Activated naive CD4-positive, alpha-beta T cell treated with anti-CD3 and anti-CD28 coated beads, Interleukin-2, amount 10 ng/mL, durations not matched to agents 7 days and 5 days (primary cell): ENCODE measurements at regions not wholly inside any gene's neighbourhood (a gene's known extent, or its start where the extent isn't known, plus 50 kb on each side); places are given as distances from the start of the nearest gene placed in this dataset.

Experiments used
- CTCF ChIA-PET: fragments of 350-600 bp; sonication (Branson Sonifier 250); formaldehyde crosslinking; loops from one replicate; lab custom pipeline; 2021; ENCODE audit warnings: antibody characterized with exemption; lab: Charles Lee
- DNase-seq: peaks from one replicate; pipeline ENCODE4 v3.0.0-alpha.2; 2020
- H3K27ac Mint-ChIP-seq: one replicate; pipeline ENCODE4 v1.8.0; 2021; ENCODE audit warnings: mild to moderate bottlenecking, moderate library complexity, mixed read lengths
- H3K27me3 Mint-ChIP-seq: one replicate; pipeline ENCODE4 v1.8.0; 2021; ENCODE audit warnings: mild to moderate bottlenecking, mixed read lengths
- H3K36me3 Mint-ChIP-seq: one replicate; pipeline ENCODE4 v1.8.0; 2021; ENCODE audit warnings: mixed read lengths
- H3K4me1 Mint-ChIP-seq: one replicate; pipeline ENCODE4 v1.8.0; 2021; ENCODE audit warnings: mixed read lengths
- H3K4me3 Mint-ChIP-seq: one replicate; pipeline ENCODE4 v1.8.0; 2021; ENCODE audit warnings: mild to moderate bottlenecking, moderate library complexity, mixed read lengths
- H3K9me3 Mint-ChIP-seq: one replicate; pipeline ENCODE4 v1.8.0; 2021; ENCODE audit warnings: mixed read lengths

DNA sequence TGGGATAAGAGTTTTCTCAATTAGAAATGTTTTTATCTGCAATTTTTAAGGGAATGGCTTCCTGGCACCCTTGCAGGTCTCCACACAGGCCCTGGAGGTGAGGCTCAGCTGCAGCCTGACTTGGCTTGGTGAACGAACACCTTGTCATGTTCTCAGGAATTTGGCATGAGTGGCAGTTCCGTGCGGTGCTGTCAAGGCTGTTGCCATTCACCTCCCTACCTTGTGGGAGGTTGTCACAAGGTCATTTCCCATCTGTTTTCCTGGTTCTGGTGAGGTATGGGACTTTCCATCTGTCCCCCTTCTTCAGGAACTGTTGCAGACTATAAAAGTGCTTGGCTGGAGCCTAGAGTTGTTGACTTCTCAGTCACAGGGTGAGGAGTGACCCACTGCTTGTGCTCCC, 82.9 kb downstream of the ELOVL4 start:
- Mint-ChIP-seq H3K4me3 (no peak overlapping the region), H3K36me3 (no peaks in the 10 kb centered on the region), H3K9me3 (no peaks in the 10 kb centered on the region), H3K27me3 (peaks cover 6% of the 10 kb centered on the region), H3K4me1 (peaks cover 4% of the 10 kb centered on the region), H3K27ac (no peak overlapping the region)
- DNase-seq, result no peak
- CTCF ChIA-PET, result no interaction called here

DNA sequence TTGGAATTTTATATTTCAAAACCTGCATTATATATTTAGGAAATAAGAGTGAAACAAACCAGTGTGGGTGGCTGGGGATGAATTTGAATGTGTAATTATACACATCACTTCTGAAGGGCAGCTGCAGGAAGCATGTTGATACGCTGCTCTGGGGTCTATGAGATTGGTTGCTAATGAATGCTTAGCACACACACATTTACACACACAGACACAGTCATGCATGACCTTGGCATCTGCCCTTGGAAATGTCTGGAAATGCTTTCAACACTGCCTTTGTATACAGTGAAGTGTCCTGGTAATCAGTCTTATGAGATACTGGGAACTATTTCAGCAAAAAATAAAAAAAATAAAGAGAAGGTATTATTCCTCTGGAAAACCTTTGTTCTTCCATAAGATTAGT, 83.4 kb downstream of the ELOVL4 start:
- peaks cover 3% of the 10 kb centered on the region for H3K4me1 Mint-ChIP-seq
- H3K4me3 Mint-ChIP-seq, result no peak overlapping the region
- CTCF ChIA-PET, result no interaction called here
- no peaks in the 10 kb centered on the region for H3K36me3 Mint-ChIP-seq
- H3K27me3 Mint-ChIP-seq, result peaks cover 5% of the 10 kb centered on the region
- H3K27ac Mint-ChIP-seq, result no peak overlapping the region
- DNase-seq, result no peak
- H3K9me3 Mint-ChIP-seq, result no peaks in the 10 kb centered on the region

GRCh38 chr6:79863566-79863965, 83.8 kb downstream of the ELOVL4 start:
- Mint-ChIP-seq H3K27ac (no peak overlapping the region), H3K4me3 (no peak overlapping the region), H3K27me3 (peaks cover 5% of the 10 kb centered on the region), H3K4me1 (no peaks in the 10 kb centered on the region), H3K9me3 (no peaks in the 10 kb centered on the region), H3K36me3 (no peaks in the 10 kb centered on the region)
- DNase-seq, result no peak
- CTCF ChIA-PET, result no interaction called here

- no peak for DNase-seq
- no peak overlapping the region for H3K4me3 Mint-ChIP-seq
- no peaks in the 10 kb centered on the region for H3K9me3 Mint-ChIP-seq
- CTCF ChIA-PET, result interaction anchor here (1.0 kb wide), 1 partner anchor 292 kb away, joined by 3 read pairs; no protein-coding TSS in a partner anchor
- no peaks in the 10 kb centered on the region for H3K36me3 Mint-ChIP-seq
- H3K27ac Mint-ChIP-seq, result no peak overlapping the region
- peaks cover 5% of the 10 kb centered on the region for H3K27me3 Mint-ChIP-seq
- no peaks in the 10 kb centered on the region for H3K4me1 Mint-ChIP-seq
Measured at GRCh38 chr6:79862711-79863110, 84.6 kb downstream of the ELOVL4 start.

DNA sequence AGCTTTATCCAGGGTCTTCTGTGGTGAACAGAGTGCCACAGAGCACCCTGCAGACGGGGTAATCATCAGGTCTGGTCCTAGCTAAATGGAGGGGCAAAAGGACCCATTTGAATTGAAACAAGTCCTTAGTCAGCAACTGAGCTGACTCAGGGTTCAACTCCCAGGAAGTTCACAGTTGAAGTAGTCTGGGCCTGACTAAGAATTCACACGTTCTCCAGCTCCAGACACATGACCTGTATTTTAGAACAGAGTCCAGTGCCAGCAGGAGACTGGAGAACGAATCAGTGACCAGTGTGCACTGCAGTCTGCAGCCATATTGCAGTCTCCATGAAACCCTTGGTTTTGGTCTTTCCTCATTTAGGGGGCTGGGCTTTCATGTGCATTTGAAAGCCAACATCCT, 85.2 kb downstream of the ELOVL4 start:
- H3K4me3 Mint-ChIP-seq, result no peak overlapping the region
- no peaks in the 10 kb centered on the region for H3K9me3 Mint-ChIP-seq
- no peak for DNase-seq
- CTCF ChIA-PET, result interaction anchor here (1.0 kb wide), 1 partner anchor 291 kb away, joined by 3 read pairs; no protein-coding TSS in a partner anchor
- no peaks in the 10 kb centered on the region for H3K36me3 Mint-ChIP-seq
- no peaks in the 10 kb centered on the region for H3K4me1 Mint-ChIP-seq
- H3K27ac Mint-ChIP-seq, result no peak overlapping the region
- H3K27me3 Mint-ChIP-seq, result peaks cover 5% of the 10 kb centered on the region

DNA sequence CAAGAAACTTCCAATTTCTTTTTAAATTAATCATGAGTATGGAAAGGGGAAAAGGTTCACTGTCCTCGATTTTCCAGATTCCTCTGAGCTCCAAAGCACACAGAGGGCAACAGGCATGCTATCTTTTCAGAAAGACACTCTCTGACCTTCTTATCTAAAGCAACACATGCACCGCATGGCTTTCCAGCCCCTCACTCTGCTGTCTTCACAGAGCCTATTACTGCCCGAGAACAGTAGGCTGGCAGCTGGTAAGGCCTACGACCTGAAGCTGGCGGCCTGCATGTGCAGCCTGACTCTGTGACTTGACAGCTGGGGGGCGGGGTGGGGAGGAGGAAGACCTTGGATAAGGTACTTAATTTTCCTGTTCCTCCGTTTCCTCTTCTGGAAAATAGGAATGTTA, 86.3 kb downstream of the ELOVL4 start:
- CTCF ChIA-PET, result no interaction called here
- no peak overlapping the region for H3K27ac Mint-ChIP-seq

GRCh38 chr6:79847426-79847825, 99.9 kb downstream of the ELOVL4 start:
- H3K4me1 Mint-ChIP-seq, result no peaks in the 10 kb centered on the region
- H3K27ac Mint-ChIP-seq, result no peak overlapping the region
- H3K36me3 Mint-ChIP-seq, result no peaks in the 10 kb centered on the region
- no peaks in the 10 kb centered on the region for H3K9me3 Mint-ChIP-seq
- CTCF ChIA-PET, result no interaction called here
- no peak for DNase-seq
- peaks cover 10% of the 10 kb centered on the region for H3K27me3 Mint-ChIP-seq
- H3K4me3 Mint-ChIP-seq, result no peak overlapping the region

More for the DNA sequence above, 86.3 kb downstream of the ELOVL4 start:
- Mint-ChIP-seq H3K4me1 (no peaks in the 10 kb centered on the region), H3K4me3 (no peak overlapping the region), H3K36me3 (no peaks in the 10 kb centered on the region), H3K9me3 (no peaks in the 10 kb centered on the region), H3K27me3 (peaks cover 5% of the 10 kb centered on the region)
- no peak for DNase-seq

- no peaks in the 10 kb centered on the region for H3K36me3 Mint-ChIP-seq
- peaks cover 4% of the 10 kb centered on the region for H3K27me3 Mint-ChIP-seq
- H3K4me1 Mint-ChIP-seq, result no peaks in the 10 kb centered on the region
- H3K9me3 Mint-ChIP-seq, result no peaks in the 10 kb centered on the region
- H3K4me3 Mint-ChIP-seq, result no peak overlapping the region
- CTCF ChIA-PET, result interaction anchor here (1.0 kb wide), 1 partner anchor 29 kb away, joined by 3 read pairs; no protein-coding TSS in a partner anchor
- H3K27ac Mint-ChIP-seq, result no peak overlapping the region
- no peak for DNase-seq
Measured at GRCh38 chr6:79842376-79843040, 104.8 kb downstream of the ELOVL4 start.

DNA sequence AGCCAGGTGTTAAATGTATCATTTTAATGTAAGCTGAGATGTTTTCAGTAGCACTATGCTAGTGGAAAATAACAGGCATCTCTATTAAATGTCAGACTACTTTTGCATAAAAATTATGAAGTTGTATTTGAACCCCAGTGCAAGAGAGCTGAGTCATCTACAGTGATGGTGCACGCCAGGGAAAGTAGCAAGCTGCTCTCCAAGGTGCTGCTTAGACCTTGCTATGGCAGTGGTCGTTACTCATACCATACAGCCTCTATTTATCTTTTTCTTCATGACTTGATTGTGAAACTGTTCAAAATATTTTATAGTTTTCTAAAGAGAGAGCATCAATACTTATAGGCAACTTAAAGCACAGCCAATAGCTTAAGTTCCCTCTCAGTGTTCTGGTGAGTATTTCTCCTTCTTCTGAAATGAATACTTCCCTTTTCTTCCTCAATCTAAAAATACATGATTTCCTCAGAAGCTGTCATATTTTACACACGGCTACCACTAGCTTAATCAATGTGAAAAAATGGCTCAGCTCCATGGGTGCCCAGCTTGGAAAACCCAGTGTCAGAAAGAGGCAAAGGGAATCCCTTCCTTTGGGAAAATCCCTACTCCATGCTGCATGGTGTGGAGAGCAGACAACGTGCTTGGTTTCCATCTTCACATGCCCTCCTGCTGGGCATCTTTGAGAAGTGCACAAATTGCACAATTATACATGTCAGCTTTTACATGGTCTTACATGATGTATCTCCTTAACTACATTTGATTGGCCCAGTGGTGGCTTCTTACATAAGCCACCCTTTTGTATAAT, 105.6 kb downstream of the ELOVL4 start:
- Mint-ChIP-seq H3K27me3 (peaks cover 5% of the 10 kb centered on the region), H3K9me3 (no peaks in the 10 kb centered on the region), H3K4me1 (no peaks in the 10 kb centered on the region), H3K36me3 (no peaks in the 10 kb centered on the region), H3K4me3 (no peak overlapping the region), H3K27ac (no peak overlapping the region)
- no peak for DNase-seq
- CTCF ChIA-PET, result interaction anchor here (1.0 kb wide), 1 partner anchor 28 kb away, joined by 3 read pairs; no protein-coding TSS in a partner anchor

- Mint-ChIP-seq H3K9me3 (no peaks in the 10 kb centered on the region), H3K4me3 (no peak overlapping the region), H3K36me3 (no peaks in the 10 kb centered on the region), H3K27ac (no peak overlapping the region), H3K27me3 (peaks cover 3% of the 10 kb centered on the region), H3K4me1 (no peaks in the 10 kb centered on the region)
- CTCF ChIA-PET, result no interaction called here
- no peak for DNase-seq
Measured at GRCh38 chr6:79838851-79839250, 108.5 kb downstream of the ELOVL4 start.

DNA sequence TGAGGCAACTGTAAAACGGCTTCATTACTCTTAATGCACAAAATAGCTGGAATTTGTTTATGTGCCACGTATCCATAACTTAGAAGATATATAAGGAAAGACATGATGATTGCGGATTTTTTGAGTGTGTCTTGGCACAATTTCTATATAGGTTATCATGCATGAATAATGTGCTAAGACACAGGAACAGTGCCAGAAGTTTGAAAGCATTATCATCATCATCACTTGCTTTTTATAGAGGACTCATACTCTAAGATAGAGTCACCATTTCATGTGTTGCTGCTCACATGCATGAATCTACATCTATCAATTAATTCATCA, 113.4 kb downstream of the ELOVL4 start:
- Mint-ChIP-seq H3K36me3 (no peaks in the 10 kb centered on the region), H3K27me3 (peaks cover 3% of the 10 kb centered on the region)
- CTCF ChIA-PET, result interaction anchor here (0.8 kb wide), 1 partner anchor 81 kb away, joined by 3 read pairs; no protein-coding TSS in a partner anchor

DNA sequence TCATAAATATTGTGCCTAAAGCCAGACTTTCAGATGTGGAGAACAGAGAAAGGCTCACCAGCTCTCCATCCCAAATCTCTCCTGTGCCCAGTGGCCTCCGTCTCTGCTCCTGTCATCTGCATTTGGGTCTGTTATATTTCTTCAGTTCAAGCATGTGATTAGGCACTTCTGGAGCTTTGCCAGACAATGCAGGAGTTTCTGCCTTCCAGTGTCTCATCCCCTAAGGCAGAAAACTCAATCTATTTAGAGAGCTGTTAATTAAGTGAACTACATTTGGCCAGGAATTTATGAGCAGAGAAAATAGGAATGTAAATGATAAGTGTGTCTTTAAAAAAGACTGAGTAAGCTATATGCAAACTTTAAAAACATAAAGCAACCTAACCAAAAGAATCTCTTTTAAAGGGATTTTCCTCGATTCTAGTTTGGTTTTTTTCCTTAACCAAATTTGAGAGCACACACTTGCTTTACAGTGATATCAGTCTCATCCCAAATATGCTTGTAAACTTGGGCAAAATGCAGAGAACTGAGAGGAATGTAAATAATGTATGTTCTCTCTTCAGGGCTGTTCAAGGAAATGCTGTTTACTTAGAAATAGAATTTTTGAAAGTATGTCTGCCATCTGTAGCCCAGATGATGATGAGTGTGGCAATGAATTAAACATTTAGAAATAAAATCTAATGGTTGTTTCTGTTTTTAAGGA, 113.9 kb downstream of the ELOVL4 start:
- no peak overlapping the region for H3K27ac Mint-ChIP-seq
- H3K9me3 Mint-ChIP-seq, result no peaks in the 10 kb centered on the region
- H3K36me3 Mint-ChIP-seq, result no peaks in the 10 kb centered on the region
- H3K27me3 Mint-ChIP-seq, result peaks cover 3% of the 10 kb centered on the region
- DNase-seq, result no peak
- H3K4me1 Mint-ChIP-seq, result no peaks in the 10 kb centered on the region
- CTCF ChIA-PET, result interaction anchor here (0.8 kb wide), 2 partner anchors 55 to 81 kb away, joined by 3 to 4 read pairs; no protein-coding TSS in a partner anchor
- no peak overlapping the region for H3K4me3 Mint-ChIP-seq

More for the DNA sequence above, 113.4 kb downstream of the ELOVL4 start:
- no peaks in the 10 kb centered on the region for H3K4me1 Mint-ChIP-seq
- H3K27ac Mint-ChIP-seq, result no peak overlapping the region
- H3K4me3 Mint-ChIP-seq, result no peak overlapping the region
- no peaks in the 10 kb centered on the region for H3K9me3 Mint-ChIP-seq
- DNase-seq, result no peak

GRCh38 chr6:79832723-79833122, 114.6 kb downstream of the ELOVL4 start:
- H3K4me1 Mint-ChIP-seq, result no peaks in the 10 kb centered on the region
- H3K36me3 Mint-ChIP-seq, result no peaks in the 10 kb centered on the region
- H3K27me3 Mint-ChIP-seq, result peaks cover 3% of the 10 kb centered on the region
- no peaks in the 10 kb centered on the region for H3K9me3 Mint-ChIP-seq
- H3K27ac Mint-ChIP-seq, result no peak overlapping the region
- no peak for DNase-seq
- no peak overlapping the region for H3K4me3 Mint-ChIP-seq
- CTCF ChIA-PET, result interaction anchor here (0.8 kb wide), 1 partner anchor 54 kb away, joined by 4 read pairs; no protein-coding TSS in a partner anchor

DNA sequence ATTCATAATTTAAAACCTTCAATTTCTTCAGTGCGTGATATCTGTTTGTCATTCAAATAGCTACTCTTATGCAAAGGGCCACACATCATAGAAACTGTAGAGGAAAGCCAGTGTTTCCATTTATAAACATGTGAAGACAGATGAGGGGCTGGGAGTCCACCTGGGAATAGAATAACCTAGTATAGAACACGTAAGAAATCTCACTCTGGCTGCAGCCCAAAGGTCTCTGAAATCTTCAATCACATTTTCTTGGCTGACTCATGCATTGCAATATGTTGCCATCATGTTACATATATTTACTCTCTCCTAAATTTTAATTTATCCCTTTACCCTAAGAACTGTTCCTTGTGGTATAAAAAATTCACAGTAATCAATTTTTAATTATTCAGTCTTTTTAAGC, 123.2 kb downstream of the ELOVL4 start:
- H3K4me1 Mint-ChIP-seq, result no peaks in the 10 kb centered on the region
- no peak overlapping the region for H3K4me3 Mint-ChIP-seq
- H3K9me3 Mint-ChIP-seq, result no peaks in the 10 kb centered on the region
- H3K27ac Mint-ChIP-seq, result no peak overlapping the region
- CTCF ChIA-PET, result no interaction called here
- DNase-seq, result no peak
- no peaks in the 10 kb centered on the region for H3K36me3 Mint-ChIP-seq
- H3K27me3 Mint-ChIP-seq, result no peaks in the 10 kb centered on the region
